SK-N-SH (cell line): ENCODE measurements at regions not wholly inside any gene's neighbourhood (a gene's known extent, or its start where the extent isn't known, plus 50 kb on each side); places are given as distances from the start of the nearest gene placed in this dataset.

Source experiments
- NRF1 ChIP-seq: IDR thresholded peaks from 2 replicates; pipeline ENCODE4 v1.6.1; 2012; ENCODE audit warnings: low read depth, mild to moderate bottlenecking, low read length
- POLR2AphosphoS5 ChIP-seq: IDR thresholded peaks from 2 replicates; pipeline ENCODE4 v1.6.1; 2012; ENCODE audit warnings: low read depth, low read length
- TEAD4 ChIP-seq: IDR thresholded peaks from 2 replicates; pipeline ENCODE4 v1.4.0; 2012; ENCODE audit warnings: mild to moderate bottlenecking, borderline replicate concordance; ENCODE audit not compliant: insufficient read depth

DNA sequence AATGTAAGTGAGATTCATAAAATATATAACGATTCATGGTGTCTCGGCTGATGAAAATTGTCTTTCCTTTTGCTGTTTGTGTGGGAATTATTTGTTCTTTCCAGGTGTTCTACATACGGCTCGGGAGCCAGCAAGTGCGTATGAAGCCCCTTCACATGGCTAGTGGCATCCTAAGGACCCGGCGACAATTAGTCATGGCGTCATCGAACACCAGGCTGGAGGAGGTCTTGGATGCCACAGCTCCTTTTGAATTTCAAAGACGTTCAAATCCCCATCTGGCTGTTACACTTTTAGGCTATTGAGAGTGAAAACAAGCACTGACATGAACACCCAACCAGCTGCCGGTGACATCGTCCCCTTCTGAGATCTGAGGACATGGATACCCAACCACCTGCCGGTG lies 397.7 kb upstream of the TNRC6C start:
- TF ChIP-seq NRF1 (no peak), POLR2AphosphoS5 (no peak), TEAD4 (no peak)
